ENCODE measurements at regions not wholly inside any gene's neighbourhood (a gene's known extent, or its start where the extent isn't known, plus 50 kb on each side); places are given as distances from the start of the nearest gene placed in this dataset.

GRCh38 chr12:102569803-102570202, 89.4 kb upstream of the IGF1 start:
- no peak for TF ChIP-seq CTCF (IDR thresholded peaks at IDR 0.05)
- TF ChIP-seq POLR2A (IDR thresholded peaks at IDR 0.05): no peak

Data from lower leg skin (tissue), 3 donors.